HG03097 (cell line): ENCODE measurements at regions not wholly inside any gene's neighbourhood (a gene's known extent, or its start where the extent isn't known, plus 50 kb on each side); places are given as distances from the start of the nearest gene placed in this dataset.
"Not testable (repeated sequence)": the region's sequence is repeated elsewhere in the genome, so short reads cannot be mapped to it uniquely, and the experiment has no call there.

Experiments
- ATAC-seq: cut with Tn5 transposase; IDR thresholded peaks from one replicate; pipeline ENCODE4 v1.9.1; 2021; ENCODE audit not compliant: unreplicated experiment, low FRiP score

DNA sequence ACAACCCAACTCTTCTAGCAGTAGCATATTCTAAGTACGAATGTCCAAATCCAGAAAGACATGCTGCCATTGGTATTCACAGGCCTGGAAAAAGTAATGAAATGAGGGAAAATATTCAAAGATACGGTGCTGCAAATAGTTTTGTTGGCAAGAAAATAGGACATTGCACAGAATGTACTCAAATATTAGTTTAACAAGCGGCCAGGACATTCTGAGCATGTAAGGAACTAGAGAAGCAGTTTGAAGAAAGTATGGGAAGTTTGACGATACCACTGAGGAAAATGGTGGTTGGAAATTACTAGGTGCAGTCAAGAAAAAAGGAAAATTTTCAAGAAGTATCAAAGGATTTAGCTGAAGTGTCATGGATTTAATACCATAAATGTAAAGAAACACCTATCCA, 468.0 kb upstream of the GRIN3A start:
- ATAC-seq = no peak

DNA sequence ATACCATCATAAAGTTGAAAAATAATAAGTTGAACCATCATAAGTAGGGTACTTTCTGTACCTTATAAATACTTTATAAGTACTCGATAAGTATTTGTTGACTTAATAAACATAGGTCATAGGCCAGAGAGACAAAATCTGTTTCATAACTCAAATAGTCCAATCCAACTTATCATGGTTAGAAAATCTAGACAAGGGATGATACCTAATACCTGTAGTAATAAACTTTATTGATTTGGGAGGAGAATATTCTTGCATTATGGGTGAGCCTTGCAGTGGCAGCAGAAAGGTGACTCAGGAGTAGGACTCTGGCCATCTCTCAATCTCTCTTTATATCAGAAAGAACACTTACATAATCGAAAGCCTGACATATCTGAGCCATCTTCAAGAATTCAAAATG, 466.8 kb upstream of the GRIN3A start:
- ATAC-seq = no peak

DNA sequence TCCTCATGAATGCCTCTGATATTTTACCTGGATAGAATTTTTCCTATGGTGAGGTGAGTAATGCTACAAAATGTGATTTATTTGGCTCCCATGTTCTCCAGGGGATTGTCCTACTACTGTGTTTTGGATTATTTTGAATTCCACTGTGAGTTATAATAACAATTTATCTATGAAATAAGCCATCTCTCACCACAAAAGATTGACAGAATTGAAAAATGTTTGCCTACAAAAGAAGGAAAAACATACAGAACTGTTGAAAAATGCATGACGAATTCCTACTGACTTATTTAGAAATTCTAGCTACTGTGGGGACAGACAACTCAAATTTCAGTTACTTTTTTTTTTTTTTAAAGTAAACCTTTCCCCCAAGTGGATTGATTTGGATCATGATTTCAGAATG, 463.7 kb upstream of the GRIN3A start:
- ATAC-seq = no peak

DNA sequence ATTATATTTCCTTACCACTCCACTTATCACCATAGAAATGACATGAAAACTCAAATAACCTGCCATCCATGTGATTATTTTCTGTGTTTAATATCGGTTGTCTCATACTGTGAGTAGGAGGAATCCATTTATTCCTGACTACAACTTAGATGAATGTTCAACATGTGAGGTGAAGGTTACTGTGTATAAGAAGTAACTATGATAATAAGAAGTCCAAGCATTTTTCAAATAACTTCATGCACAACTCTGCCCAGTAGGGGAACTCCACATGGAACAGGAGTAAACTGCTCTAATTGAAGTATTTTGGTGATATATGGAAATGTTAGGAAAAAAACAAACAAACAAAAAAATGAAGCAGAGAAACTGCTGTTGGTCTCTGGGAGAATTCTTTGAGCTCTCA, 447.5 kb upstream of the GRIN3A start:
- no peak for ATAC-seq

DNA sequence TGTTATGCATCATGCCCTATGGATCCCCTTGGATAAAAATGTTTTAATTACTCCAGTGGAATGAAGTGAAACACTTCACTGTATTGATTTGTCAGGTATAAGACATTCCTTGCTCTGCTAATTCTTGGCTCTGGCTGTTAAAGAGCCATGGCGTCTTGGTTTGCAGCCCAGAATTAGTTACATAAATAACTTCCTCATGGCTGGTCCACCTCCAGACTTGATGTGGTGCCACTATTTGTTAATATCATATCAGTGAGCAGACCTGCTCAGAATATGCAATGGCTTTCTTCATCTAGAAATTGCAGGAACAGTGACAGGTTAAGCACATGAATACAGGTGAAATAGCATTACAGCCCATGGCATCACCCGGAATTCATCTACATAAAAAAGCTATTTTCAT, 446.9 kb upstream of the GRIN3A start:
- ATAC-seq = no peak

DNA sequence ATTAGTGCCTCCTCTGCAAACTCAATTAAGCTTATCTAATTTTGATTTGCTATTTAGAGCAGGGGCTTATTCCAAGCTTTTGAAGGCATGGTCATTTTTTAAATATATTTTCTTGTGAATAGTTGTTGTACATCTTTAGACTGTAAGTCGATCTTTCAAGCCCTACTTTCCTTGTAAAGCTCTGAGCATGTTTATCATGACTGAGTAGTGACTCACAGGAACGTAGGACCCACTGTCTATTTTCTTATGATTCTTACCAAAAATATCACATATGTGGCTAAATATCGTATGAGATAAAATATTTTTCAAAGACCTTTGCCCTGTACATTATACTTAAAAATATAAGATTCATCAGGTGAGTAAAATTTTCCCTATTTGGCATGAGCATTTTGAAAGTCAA, 440.4 kb upstream of the GRIN3A start:
- no peak for ATAC-seq

DNA sequence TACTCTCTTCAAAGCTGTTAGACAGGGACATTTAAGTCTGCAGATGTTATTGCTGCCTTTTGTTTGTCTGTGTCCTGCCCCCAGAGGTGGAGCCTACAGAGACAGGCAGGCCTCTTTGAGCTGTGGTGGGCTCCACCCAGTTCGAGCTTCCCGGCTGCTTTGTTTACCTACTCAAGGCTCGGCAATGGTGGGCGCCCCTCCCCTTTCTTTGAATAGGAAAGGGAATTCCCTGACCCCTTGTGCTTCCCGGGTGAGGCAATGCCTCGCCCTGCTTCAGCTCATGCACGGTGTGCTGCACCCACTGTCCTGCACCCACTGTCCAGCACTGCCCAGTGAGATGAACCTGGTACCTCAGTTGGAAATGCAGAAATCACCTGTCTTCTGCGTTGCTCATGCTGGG, 435.8 kb upstream of the GRIN3A start:
- not testable (repeated sequence) for ATAC-seq

DNA sequence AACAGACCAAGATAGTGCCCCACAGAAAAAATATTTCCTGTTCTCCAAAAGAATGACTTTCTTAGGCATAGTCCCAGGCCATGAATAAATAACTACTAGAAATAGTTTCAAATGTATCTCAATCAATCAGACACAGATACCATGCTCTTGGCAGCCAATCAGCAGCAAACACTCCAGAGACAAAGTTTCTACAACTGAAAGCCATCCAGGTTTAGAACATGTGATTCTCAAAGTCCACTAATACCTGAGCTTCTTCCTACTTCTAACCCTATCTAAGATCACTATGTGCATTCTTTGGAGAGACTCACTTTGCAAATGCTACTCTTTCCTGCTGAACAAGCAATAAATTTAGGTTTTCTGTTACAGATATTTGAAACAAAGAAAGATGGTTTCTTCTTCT, 425.8 kb upstream of the GRIN3A start:
- no peak for ATAC-seq

DNA sequence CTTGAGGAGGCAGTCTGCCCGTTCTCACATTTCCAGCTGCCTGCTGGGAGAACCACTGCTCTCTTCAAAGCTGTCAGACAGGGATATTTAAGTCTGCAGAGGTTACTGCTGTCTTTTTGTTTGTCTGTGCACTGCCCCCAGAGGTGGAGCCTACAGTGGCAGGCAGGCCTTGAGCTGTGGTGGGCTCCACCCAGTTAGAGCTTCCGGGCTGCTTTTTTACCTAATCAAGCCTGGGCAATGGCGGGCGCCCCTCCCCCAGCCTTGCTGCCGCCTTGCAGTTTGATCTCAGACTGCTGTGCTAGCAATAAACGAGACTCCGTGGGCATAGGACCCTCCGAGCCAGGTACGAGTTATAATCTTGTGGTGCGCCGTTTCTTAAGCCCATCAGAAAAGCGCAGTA, 414.6 kb upstream of the GRIN3A start:
- ATAC-seq = not testable (repeated sequence)

DNA sequence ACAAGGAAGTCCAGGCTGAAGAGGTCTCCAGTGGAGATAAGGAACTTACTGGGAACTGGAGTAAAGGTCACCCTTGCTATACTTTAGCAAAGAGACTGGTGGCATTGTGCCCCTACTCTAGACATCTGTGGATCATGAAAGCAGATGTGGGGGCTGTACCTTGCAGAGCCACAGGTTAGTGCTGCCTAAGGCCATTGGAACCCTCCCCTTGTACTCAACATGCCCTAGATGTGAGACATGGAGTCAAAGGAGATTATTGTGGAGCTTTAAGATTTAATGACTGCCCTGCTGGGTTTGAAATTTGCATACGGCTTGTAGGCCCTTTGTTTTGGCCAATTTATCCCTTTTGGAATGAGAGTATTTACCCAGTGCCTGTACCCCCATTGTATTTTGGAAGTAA, 397.3 kb upstream of the GRIN3A start:
- no peak for ATAC-seq

DNA sequence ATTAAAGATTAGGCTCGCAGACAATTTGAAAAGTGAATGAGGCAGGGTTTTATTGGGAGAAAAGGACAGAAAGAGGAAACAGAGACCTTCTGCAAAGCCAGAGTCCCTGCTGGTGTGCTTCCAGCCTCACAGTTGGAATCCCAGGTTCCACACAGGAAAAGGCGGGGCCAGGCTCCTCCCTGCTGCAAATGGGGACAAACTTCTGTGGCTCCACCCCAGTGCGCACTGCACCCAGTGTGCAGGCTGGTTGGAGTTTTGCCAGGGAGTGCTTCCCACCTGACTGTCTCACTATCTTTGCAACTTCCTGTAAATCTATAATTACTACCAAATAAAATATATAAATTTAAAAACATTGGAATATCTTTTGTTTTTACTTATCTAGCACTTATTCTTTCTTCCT, 386.0 kb upstream of the GRIN3A start:
- no peak for ATAC-seq

DNA sequence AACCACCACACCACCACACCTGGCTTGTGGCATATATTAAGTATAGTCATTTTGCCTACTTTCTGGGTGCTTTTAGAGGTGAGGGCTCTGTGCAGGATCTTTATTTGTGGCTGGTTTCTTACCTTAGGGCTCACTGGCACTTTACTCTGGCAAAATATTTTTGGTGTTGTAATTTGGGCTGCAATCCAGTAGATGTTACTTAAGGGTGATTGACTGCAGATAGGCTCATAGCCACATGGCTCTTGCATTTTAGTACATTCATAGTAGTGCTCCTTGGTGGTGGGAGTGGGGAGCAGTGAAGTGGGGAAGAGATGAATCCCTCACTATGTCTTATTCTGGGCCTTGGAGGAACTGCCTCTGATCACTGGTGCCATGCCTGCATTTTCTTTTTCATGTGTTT, 376.1 kb upstream of the GRIN3A start:
- ATAC-seq = no peak

DNA sequence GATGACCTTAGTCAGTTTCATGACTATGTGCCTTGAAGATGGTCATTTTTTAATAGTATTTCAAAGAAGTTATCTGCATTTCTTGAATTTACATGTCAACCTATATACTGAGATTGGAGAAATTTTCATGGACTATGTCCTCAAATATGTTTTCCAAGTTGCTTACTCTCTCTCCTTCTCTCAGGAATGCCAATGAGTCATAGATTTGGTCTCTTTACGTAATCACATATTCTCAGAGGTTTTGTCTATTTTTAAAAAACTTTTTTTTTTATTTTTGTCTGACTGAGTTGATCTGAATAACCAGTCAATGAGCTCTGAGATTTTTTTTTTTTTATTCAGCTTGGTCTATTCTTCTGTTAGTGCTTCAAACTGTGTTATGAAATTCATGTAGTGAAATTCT, 374.7 kb upstream of the GRIN3A start:
- no peak for ATAC-seq

DNA sequence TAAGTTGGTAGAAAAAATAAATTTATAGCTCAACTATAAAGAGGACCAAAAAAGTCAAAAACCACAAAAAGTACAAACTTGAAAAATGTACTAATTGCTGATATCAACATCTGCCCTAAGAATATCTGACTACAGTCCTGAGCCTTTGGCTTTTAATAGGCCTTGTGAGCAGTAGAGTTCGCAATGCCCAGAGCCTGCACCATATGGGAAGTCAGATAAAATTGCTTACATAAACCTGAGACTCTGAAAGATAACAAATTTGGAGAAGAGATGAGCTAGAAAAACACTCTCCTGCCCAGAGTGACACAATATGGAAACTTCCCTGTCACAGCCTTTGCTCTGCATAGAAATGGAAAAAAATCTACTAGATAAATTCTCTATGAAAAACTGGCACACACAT, 368.0 kb upstream of the GRIN3A start:
- no peak for ATAC-seq

DNA sequence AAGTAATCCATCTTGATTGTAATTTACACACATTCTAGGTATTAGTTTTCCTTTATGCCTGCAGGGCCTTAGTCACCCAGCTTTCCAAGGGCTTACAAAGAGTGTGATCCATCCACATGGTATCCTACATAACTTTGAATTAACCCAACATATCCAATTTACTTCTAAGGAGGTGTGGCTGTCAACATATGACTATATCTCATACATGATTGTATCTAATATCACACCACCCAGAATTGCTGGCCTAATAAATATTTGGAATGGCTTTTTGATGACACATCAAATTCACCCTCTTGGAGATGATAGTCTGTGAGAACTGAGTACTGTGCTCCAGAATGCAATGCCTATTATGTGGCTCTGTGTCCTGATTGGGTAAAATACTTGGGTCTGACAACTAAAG, 363.3 kb upstream of the GRIN3A start:
- no peak for ATAC-seq

DNA sequence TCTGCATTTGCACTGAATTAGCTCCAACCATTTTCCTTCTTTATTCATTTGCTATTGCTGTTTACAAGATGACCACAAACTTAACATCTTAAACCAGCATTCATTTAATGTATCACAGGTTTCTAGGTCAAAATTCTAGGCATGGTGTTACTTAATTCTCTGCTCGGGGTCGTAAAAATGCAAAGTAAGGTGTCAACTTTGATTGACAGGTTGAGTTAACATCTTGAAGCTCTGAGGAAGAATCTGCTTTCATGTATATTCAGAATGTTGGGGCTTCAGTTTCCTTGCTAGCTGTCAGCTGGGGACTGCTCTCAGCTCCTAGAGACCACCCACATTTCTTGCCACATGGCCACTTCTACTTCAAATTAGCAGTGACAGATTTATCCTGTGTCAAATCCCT, 348.7 kb upstream of the GRIN3A start:
- ATAC-seq = no peak

DNA sequence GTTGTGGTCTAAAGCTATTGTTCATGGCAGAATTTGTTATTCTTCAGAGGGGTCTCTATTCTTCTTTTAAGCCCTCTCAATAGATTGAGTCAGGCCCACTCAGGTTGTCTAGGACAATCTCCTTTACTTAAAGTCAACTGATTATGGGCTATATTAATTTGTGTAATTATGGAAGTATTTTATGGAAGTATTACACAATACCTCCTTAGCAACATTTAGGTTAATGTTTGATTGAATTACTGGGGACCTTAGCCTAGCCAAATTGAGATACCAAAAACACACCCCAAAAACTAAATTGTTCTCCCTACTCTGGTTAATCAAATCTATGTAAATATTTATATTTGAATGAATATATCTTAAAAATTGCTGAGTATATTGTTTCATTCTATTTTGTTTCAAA, 347.1 kb upstream of the GRIN3A start:
- ATAC-seq = no peak

DNA sequence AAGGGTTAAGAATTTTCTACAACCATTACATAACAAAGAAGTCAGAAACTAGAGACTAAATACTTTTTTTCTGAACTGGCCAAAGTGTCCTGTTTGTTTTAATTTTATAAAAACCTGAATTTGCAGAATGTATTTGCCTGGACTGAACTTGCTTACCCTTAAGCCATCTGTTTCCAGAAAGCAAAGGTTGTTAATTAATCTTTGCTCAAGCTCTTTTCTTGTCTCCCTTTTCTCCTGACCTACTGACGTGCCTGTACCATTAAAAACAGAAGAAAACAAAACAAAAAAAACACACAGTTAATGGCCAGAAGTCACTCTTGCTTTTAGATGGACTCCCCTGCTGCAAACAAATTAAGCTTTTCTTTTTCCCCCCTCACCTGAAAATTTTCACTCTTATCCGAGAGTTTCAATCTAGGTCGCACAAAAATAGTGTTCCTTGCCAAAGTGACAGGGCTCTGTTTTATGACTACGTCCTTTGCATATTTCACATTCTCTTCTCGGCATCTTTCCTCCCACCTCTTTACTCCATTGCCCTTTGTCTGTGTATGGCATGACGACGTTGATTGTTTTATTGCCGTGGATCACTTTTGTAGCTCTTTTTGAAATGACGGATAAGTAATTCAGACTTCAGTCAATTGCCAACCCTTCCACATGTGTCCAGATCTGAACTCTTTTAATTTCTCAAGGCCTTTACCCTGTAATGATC, 333.8 kb upstream of the GRIN3A start:
- ATAC-seq = no peak

DNA sequence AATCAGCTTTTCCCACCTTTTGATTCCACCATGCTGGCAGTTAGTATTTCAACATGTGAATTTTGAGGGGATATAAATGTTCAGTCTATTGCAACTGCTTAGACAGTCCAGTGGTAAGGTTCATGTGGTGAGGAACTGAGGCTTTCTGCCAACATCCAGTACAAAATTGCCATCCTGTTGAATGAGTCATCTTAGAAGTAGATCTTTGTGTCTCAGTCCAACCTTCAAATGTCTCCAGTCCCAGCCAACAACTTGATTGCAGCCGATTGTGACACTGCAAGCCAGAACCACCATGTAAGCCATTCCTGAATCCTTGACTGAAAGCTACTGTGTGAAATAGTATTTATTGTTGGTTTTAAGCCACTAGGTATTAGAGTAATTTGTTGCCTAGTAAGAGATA, 331.5 kb upstream of the GRIN3A start:
- ATAC-seq = no peak

DNA sequence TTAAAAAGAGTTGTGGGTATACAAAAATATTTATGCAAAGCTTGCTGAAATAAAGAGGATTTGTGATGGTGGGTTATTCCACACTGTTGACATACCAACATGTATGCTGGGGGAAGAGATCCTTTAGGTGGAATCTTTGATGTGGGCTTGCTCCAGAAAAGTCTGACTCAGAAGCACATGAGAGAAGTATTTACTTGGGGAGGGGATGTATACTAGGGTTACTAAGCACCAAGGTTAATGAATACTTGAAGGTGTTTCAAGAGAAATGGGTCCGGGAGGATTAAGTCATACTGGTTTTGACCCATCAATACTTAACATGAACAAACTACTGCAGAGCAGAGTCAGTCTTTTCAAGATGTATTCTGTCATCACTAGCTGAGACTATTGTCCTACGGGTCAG, 316.4 kb upstream of the GRIN3A start:
- no peak for ATAC-seq

DNA sequence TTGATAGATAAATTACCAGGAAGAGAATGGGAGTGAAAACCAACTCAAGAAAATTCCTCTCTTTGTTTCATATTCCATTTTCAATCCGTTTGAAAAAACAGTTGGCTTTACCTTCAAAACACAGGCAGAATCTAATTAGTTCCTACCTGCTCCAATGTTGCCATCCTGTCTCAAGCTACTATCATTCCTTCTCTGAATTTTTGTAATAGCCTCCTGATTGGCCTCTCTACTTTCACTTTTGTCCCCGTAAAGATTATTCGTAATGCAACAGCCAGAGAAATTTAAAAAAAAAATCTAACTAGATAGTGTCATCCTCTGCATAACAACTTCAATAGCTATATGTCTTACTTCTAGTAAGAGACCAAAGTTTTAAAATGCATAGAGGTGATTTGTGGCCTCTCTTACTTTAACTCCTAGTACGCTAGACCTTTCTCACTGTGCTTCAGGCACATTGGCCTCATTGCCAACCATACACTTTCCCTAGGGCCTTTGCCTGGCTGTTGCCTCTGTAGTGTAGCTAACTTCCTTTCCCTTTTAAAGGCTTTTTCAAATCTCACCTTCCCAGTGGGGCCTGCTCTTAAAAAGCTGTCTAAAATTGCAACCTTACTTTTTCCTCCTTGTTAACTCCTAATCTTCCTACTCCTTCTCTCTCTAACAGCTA, 311.3 kb upstream of the GRIN3A start:
- ATAC-seq = no peak

DNA sequence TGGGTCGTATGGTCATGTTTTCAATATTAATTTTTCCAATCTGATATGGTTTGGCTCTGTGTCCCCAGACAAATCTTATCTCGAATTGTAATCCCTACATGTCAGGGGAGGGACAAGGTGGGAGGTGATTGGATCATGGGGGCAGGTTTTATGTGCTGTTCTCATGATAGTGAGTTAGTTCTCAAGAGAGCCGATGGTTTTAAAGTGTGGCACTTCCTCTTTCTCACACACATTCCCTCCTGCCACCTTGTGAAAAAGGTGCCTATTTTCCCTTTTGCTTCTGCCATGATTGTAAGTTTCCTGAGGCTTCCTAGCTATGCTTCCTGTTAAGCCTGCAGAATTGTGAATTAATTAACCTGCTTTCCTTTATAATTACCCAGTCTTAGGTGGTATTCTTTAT, 309.1 kb upstream of the GRIN3A start:
- no peak for ATAC-seq

DNA sequence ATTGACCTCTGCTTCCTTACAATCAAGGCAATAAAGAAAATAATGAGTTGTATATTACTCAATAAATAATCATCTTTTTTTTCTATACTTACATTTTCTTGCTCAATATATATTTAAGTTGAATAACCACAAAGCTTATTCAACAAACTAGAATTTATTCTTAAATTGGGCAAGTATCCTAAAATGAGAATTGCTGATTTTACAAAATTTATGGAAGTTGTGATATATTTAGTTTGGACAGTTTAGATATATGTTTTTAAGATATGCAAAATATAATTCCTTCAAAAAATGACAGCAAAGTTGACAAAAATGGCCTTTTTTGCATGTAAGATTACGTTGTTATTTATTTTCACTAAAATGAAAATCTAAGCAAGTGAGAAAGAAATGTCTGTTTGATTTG, 305.7 kb upstream of the GRIN3A start:
- no peak for ATAC-seq
